ENCODE measurements at regions not wholly inside any gene's neighbourhood (a gene's known extent, or its start where the extent isn't known, plus 50 kb on each side); places are given as distances from the start of the nearest gene placed in this dataset.

DNA sequence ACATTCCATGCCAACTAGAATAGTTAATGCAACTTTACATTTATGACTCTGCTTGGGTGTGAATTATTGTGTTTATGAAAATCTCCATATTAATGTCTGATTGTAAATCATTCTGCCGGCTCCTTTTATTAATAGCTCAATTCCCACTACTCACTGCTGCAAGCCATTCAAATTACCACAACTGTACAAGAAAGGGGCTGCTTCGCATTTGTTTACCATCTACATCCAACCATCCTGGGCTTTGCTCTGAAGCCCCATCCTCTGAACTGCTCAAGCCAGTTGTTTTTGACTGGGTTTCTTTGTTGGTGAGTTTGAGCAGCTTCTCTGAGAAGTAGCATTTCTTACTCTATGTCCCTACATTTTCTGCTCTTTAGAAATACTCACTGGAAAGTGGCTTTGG is 451.6 kb upstream of the CADM1 start:
- TF ChIP-seq, protein P1, sequence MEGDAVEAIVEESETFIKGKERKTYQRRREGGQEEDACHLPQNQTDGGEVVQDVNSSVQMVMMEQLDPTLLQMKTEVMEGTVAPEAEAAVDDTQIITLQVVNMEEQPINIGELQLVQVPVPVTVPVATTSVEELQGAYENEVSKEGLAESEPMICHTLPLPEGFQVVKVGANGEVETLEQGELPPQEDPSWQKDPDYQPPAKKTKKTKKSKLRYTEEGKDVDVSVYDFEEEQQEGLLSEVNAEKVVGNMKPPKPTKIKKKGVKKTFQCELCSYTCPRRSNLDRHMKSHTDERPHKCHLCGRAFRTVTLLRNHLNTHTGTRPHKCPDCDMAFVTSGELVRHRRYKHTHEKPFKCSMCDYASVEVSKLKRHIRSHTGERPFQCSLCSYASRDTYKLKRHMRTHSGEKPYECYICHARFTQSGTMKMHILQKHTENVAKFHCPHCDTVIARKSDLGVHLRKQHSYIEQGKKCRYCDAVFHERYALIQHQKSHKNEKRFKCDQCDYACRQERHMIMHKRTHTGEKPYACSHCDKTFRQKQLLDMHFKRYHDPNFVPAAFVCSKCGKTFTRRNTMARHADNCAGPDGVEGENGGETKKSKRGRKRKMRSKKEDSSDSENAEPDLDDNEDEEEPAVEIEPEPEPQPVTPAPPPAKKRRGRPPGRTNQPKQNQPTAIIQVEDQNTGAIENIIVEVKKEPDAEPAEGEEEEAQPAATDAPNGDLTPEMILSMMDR (IDR thresholded peaks at IDR 0.05) = no peak
- no peak for TF ChIP-seq POLR2AphosphoS5 (IDR thresholded peaks at IDR 0.05)
- TF ChIP-seq POLR2A (IDR thresholded peaks at IDR 0.05) = no peak
- TF ChIP-seq EP300 (IDR thresholded peaks at IDR 0.05) = no peak

Measured in gastroesophageal sphincter (tissue), 3 donors.